ENCODE measurements at regions not wholly inside any gene's neighbourhood (a gene's known extent, or its start where the extent isn't known, plus 50 kb on each side); places are given as distances from the start of the nearest gene placed in this dataset.

- H3K4me3 ChIP-seq (ENCODE audit: low read depth, low read length): no peak overlapping the region
- no peak for TF ChIP-seq CTCF (IDR thresholded peaks at IDR 0.05; ENCODE audit: insufficient read depth, low read depth, low read length)
- no peak for DNase-seq (ENCODE audit: low read depth)
Measured at GRCh38 chr4:164379694-164380093, 374.2 kb upstream of the SMIM31 start.

- H3K4me3 ChIP-seq (ENCODE audit: low read depth, low read length): no peak overlapping the region
- no peak for TF ChIP-seq CTCF (IDR thresholded peaks at IDR 0.05; ENCODE audit: insufficient read depth, low read depth, low read length)
- DNase-seq (ENCODE audit: low read depth): no peak
Measured at GRCh38 chr4:164381859-164382258, 372.1 kb upstream of the SMIM31 start.

GRCh38 chr4:164383058-164383357 lies 370.9 kb upstream of the SMIM31 start:
- H3K4me3 ChIP-seq (ENCODE audit: low read depth, low read length): no peak overlapping the region
- TF ChIP-seq CTCF (IDR thresholded peaks at IDR 0.05; ENCODE audit: insufficient read depth, low read depth, low read length): no peak
- DNase-seq (ENCODE audit: low read depth): no peak

- no peak for DNase-seq (ENCODE audit: low read depth)
- TF ChIP-seq CTCF (IDR thresholded peaks at IDR 0.05; ENCODE audit: insufficient read depth, low read depth, low read length): no peak
- H3K4me3 ChIP-seq (ENCODE audit: low read depth, low read length): no peak overlapping the region
Measured at GRCh38 chr4:164383358-164384220, 370.3 kb upstream of the SMIM31 start.

GRCh38 chr4:164384416-164384815 lies 369.5 kb upstream of the SMIM31 start:
- H3K4me3 ChIP-seq (ENCODE audit: low read depth, low read length): no peak overlapping the region
- DNase-seq (ENCODE audit: low read depth): no peak
- no peak for TF ChIP-seq CTCF (IDR thresholded peaks at IDR 0.05; ENCODE audit: insufficient read depth, low read depth, low read length)

GRCh38 chr4:164396439-164396838 lies 357.5 kb upstream of the SMIM31 start:
- DNase-seq (ENCODE audit: low read depth): no peak
- no peak overlapping the region for H3K4me3 ChIP-seq (ENCODE audit: low read depth, low read length)
- no peak for TF ChIP-seq CTCF (IDR thresholded peaks at IDR 0.05; ENCODE audit: insufficient read depth, low read depth, low read length)

GRCh38 chr4:164402554-164402953 lies 351.4 kb upstream of the SMIM31 start:
- no peak overlapping the region for H3K4me3 ChIP-seq (ENCODE audit: low read depth, low read length)
- no peak for TF ChIP-seq CTCF (IDR thresholded peaks at IDR 0.05; ENCODE audit: insufficient read depth, low read depth, low read length)
- DNase-seq (ENCODE audit: low read depth): no peak

All from fibroblast of villous mesenchyme (primary cell).